ENCODE measurements at regions not wholly inside any gene's neighbourhood (a gene's known extent, or its start where the extent isn't known, plus 50 kb on each side); places are given as distances from the start of the nearest gene placed in this dataset.

GRCh38 chr9:17859987-17860386 is 281.1 kb downstream of the SH3GL2 start:
- FAIRE-seq (no peak), DNase-seq (ENCODE audit: low read depth) (no peak)
- Mint-ChIP-seq H3K4me1 (ENCODE audit: low read depth, unreplicated experiment) (no peaks in the 10 kb centered on the region), H3K9me3 (ENCODE audit: unreplicated experiment) (no peaks in the 10 kb centered on the region), H3K27me3 (ENCODE audit: low read depth, unreplicated experiment) (peaks cover 3% of the 10 kb centered on the region), H3K27ac (ENCODE audit: unreplicated experiment) (no peak overlapping the region), H3K36me3 (ENCODE audit: low read depth, unreplicated experiment) (no peaks in the 10 kb centered on the region), H3K4me3 (ENCODE audit: unreplicated experiment) (no peak overlapping the region)
- Histone ChIP-seq H3K9ac (ENCODE audit: low read length) (no peak overlapping the region), H3K4me2 (ENCODE audit: low read length) (no peak overlapping the region), H3K27ac (ENCODE audit: low read depth, low read length) (no peak overlapping the region), H2AFZ (ENCODE audit: low read depth, low read length) (no peak overlapping the region), H3K27me3 (ENCODE audit: insufficient read depth, low read length) (no peaks in the 10 kb centered on the region), H3K79me2 (ENCODE audit: insufficient read depth, low read length) (no peaks in the 10 kb centered on the region), H3K9me3 (ENCODE audit: insufficient read depth, low read depth, low read length) (no peaks in the 10 kb centered on the region), H3K4me3 (ENCODE audit: insufficient read depth, low read depth, low read length) (no peak overlapping the region), H4K20me1 (ENCODE audit: insufficient read depth, low read length) (no peaks in the 10 kb centered on the region), H3K36me3 (ENCODE audit: insufficient read depth, low read length) (no peaks in the 10 kb centered on the region), H3K4me1 (ENCODE audit: insufficient read depth, low read length) (no peaks in the 10 kb centered on the region)
- TF ChIP-seq CTCF (IDR thresholded peaks at IDR 0.05; ENCODE audit: insufficient read depth, low read depth, low read length): no peak
- no peak for TF ChIP-seq EZH2 (IDR thresholded peaks at IDR 0.05; ENCODE audit: insufficient read depth, low read length)

DNA sequence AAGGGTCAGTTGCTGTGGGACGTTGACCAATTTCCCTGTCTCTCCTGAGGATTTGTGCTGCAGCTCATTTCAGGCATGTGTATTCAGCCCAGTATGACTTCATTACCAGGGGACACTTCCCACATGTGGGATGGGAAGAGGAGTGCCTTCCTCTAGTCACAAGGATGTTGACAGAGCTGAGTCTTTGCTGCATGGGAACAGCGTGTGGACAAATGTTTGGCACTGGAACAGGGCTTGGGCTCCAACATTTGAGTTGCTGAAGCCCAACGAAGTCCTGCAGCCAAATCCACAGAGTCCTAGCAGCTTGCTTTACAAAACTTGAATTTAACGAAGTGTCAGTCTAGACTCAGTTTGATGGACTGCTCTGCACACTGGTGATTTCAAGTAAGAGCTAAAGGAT is 283.2 kb downstream of the SH3GL2 start:
- no peak overlapping the region for H3K4me2 ChIP-seq (ENCODE audit: low read length)
- Mint-ChIP-seq H3K36me3 (ENCODE audit: low read depth, unreplicated experiment) (no peaks in the 10 kb centered on the region), H3K27ac (ENCODE audit: unreplicated experiment) (no peak overlapping the region), H3K27me3 (ENCODE audit: low read depth, unreplicated experiment) (peaks cover 3% of the 10 kb centered on the region), H3K9me3 (ENCODE audit: unreplicated experiment) (no peaks in the 10 kb centered on the region), H3K4me3 (ENCODE audit: unreplicated experiment) (no peak overlapping the region), H3K4me1 (ENCODE audit: low read depth, unreplicated experiment) (no peaks in the 10 kb centered on the region)
- H3K27ac ChIP-seq (ENCODE audit: low read depth, low read length): no peak overlapping the region
- no peaks in the 10 kb centered on the region for H4K20me1 ChIP-seq (ENCODE audit: insufficient read depth, low read length)
- H3K9ac ChIP-seq (ENCODE audit: low read length): no peak overlapping the region
- no peak overlapping the region for H3K4me3 ChIP-seq (ENCODE audit: insufficient read depth, low read depth, low read length)
- no peaks in the 10 kb centered on the region for H3K79me2 ChIP-seq (ENCODE audit: insufficient read depth, low read length)
- no peaks in the 10 kb centered on the region for H3K4me1 ChIP-seq (ENCODE audit: insufficient read depth, low read length)
- no peaks in the 10 kb centered on the region for H3K36me3 ChIP-seq (ENCODE audit: insufficient read depth, low read length)
- DNase-seq (ENCODE audit: low read depth): no peak
- TF ChIP-seq EZH2 (IDR thresholded peaks at IDR 0.05; ENCODE audit: insufficient read depth, low read length) (no peak), CTCF (IDR thresholded peaks at IDR 0.05; ENCODE audit: insufficient read depth, low read depth, low read length) (no peak)
- FAIRE-seq: no peak
- no peaks in the 10 kb centered on the region for H3K27me3 ChIP-seq (ENCODE audit: insufficient read depth, low read length)
- H2AFZ ChIP-seq (ENCODE audit: low read depth, low read length): no peak overlapping the region
- H3K9me3 ChIP-seq (ENCODE audit: insufficient read depth, low read depth, low read length): no peaks in the 10 kb centered on the region

GRCh38 chr9:17862629-17863028 is 283.8 kb downstream of the SH3GL2 start:
- Mint-ChIP-seq H3K27me3 (ENCODE audit: low read depth, unreplicated experiment) (peaks cover 3% of the 10 kb centered on the region), H3K9me3 (ENCODE audit: unreplicated experiment) (no peaks in the 10 kb centered on the region), H3K36me3 (ENCODE audit: low read depth, unreplicated experiment) (no peaks in the 10 kb centered on the region), H3K27ac (ENCODE audit: unreplicated experiment) (no peak overlapping the region), H3K4me3 (ENCODE audit: unreplicated experiment) (no peak overlapping the region), H3K4me1 (ENCODE audit: low read depth, unreplicated experiment) (no peaks in the 10 kb centered on the region)
- H3K9ac ChIP-seq (ENCODE audit: low read length): no peak overlapping the region
- H3K36me3 ChIP-seq (ENCODE audit: insufficient read depth, low read length): no peaks in the 10 kb centered on the region
- H3K27ac ChIP-seq (ENCODE audit: low read depth, low read length): no peak overlapping the region
- DNase-seq (ENCODE audit: low read depth) (no peak), FAIRE-seq (no peak)
- no peak overlapping the region for H2AFZ ChIP-seq (ENCODE audit: low read depth, low read length)
- H3K27me3 ChIP-seq (ENCODE audit: insufficient read depth, low read length): no peaks in the 10 kb centered on the region
- no peaks in the 10 kb centered on the region for H3K4me1 ChIP-seq (ENCODE audit: insufficient read depth, low read length)
- H3K4me2 ChIP-seq (ENCODE audit: low read length): no peak overlapping the region
- no peaks in the 10 kb centered on the region for H3K9me3 ChIP-seq (ENCODE audit: insufficient read depth, low read depth, low read length)
- H3K4me3 ChIP-seq (ENCODE audit: insufficient read depth, low read depth, low read length): no peak overlapping the region
- H3K79me2 ChIP-seq (ENCODE audit: insufficient read depth, low read length): no peaks in the 10 kb centered on the region
- TF ChIP-seq EZH2 (IDR thresholded peaks at IDR 0.05; ENCODE audit: insufficient read depth, low read length) (no peak), CTCF (IDR thresholded peaks at IDR 0.05; ENCODE audit: insufficient read depth, low read depth, low read length) (no peak)
- H4K20me1 ChIP-seq (ENCODE audit: insufficient read depth, low read length): no peaks in the 10 kb centered on the region

Data from astrocyte (in vitro differentiated cells and primary cell).